BLaER1 treated with 17β-estradiol and CSF1 and Interleukin-3, amounts not matched to agents 10 nM and 100 nM (cell line): ENCODE measurements at regions not wholly inside any gene's neighbourhood (a gene's known extent, or its start where the extent isn't known, plus 50 kb on each side); places are given as distances from the start of the nearest gene placed in this dataset.

Experiments
- H3K27ac ChIP-seq, 11 experiments: shearing (Covaris generic); formaldehyde crosslinking; 2 replicates each; pipeline ENCODE4 v1.8.1; 2022
- H3K27me3 ChIP-seq, 11 experiments: shearing (Covaris generic); formaldehyde crosslinking; 2 replicates each; pipeline ENCODE4 v1.8.1; 2022
- H3K36me3 ChIP-seq, 11 experiments: shearing (Covaris generic); formaldehyde crosslinking; 2 replicates each; pipeline ENCODE4 v1.8.1; 2022
- H3K4me1 ChIP-seq, 10 experiments: shearing (Covaris generic); formaldehyde crosslinking; 2 replicates each; pipeline ENCODE4 v1.8.1; 2022
- H3K4me2 ChIP-seq, 11 experiments: shearing (Covaris generic); formaldehyde crosslinking; 2 replicates each; pipeline ENCODE4 v1.8.1; 2022
- H3K4me3 ChIP-seq, 10 experiments: shearing (Covaris generic); formaldehyde crosslinking; 2 replicates each; pipeline ENCODE4 v1.8.1; 2022
- H3K9ac ChIP-seq, 11 experiments: shearing (Covaris generic); formaldehyde crosslinking; 2 replicates each; pipeline ENCODE4 v1.8.1; 2022
- H3K9me3 ChIP-seq, 11 experiments: shearing (Covaris generic); formaldehyde crosslinking; replicated peaks in 1 of 11; 2 replicates each; pipeline ENCODE4 v1.8.1; 2022
- H4K20me1 ChIP-seq, 11 experiments: shearing (Covaris generic); formaldehyde crosslinking; 2 replicates each; pipeline ENCODE4 v1.8.1; 2022
- Cebpa-rat ChIP-seq, 11 experiments: shearing (Covaris generic); IDR thresholded peaks; 2 replicates each; pipeline ENCODE4 v1.8.1; 2022

- Histone ChIP-seq H4K20me1 (no peaks in the 10 kb centered on the region), H3K9me3 (no peaks in the 10 kb centered on the region), H3K36me3 (no peaks in the 10 kb centered on the region), H3K9ac (no peak overlapping the region), H3K4me2 (no peak overlapping the region), H3K4me3 (no peak overlapping the region), H3K27ac (no peak overlapping the region), H3K27me3 (no peaks in the 10 kb centered on the region), H3K4me1 (no peaks in the 10 kb centered on the region)
- no peak for TF ChIP-seq Cebpa-rat (IDR thresholded peaks at IDR 0.05)
These were observed 1461.1 kb downstream of the TECRL start for GRCh38 chr4:62948108-62948507.

GRCh38 chr4:62940229-62940628 lies 1469.0 kb downstream of the TECRL start:
- H3K9ac ChIP-seq: no peak overlapping the region
- no peak for TF ChIP-seq Cebpa-rat (IDR thresholded peaks at IDR 0.05)
- H3K4me2 ChIP-seq: no peak overlapping the region

DNA sequence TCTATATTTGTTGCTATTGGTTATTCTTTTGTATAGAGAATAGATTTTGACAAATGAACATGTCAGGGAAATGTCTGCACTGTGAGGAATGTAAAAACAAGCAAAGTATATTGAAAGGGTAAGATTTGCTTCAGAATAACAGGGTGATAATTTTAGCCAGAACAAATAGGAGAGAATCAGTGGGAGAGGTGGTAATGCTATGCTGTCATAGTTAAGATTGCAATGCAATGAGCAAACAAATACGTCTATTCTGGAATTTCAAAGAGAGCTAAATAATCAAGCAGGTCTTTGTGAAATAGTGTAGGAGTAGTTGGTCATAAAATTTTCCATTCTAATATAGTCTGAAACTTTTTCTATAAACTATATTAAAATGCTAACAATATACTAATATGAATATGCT lies 1478.4 kb downstream of the TECRL start:
- no peak overlapping the region for H3K9ac ChIP-seq
- no peak for TF ChIP-seq Cebpa-rat (IDR thresholded peaks at IDR 0.05)
- H3K27ac ChIP-seq: no peak overlapping the region
- no peak overlapping the region for H3K4me3 ChIP-seq
- H3K4me2 ChIP-seq: no peak overlapping the region
- no peaks in the 10 kb centered on the region; a peak in 1 of 22 replicates for H3K9me3 ChIP-seq
- H3K36me3 ChIP-seq: no peaks in the 10 kb centered on the region
- H3K27me3 ChIP-seq: no peaks in the 10 kb centered on the region
- no peaks in the 10 kb centered on the region for H4K20me1 ChIP-seq
- no peaks in the 10 kb centered on the region for H3K4me1 ChIP-seq

More at GRCh38 chr4:62940229-62940628, 1469.0 kb downstream of the TECRL start:
- H3K27ac ChIP-seq: no peak overlapping the region
- H3K27me3 ChIP-seq: no peaks in the 10 kb centered on the region
- H3K36me3 ChIP-seq: no peaks in the 10 kb centered on the region
- H3K9me3 ChIP-seq: no peaks in the 10 kb centered on the region
- no peak overlapping the region for H3K4me3 ChIP-seq
- H3K4me1 ChIP-seq: no peaks in the 10 kb centered on the region
- no peaks in the 10 kb centered on the region for H4K20me1 ChIP-seq

DNA sequence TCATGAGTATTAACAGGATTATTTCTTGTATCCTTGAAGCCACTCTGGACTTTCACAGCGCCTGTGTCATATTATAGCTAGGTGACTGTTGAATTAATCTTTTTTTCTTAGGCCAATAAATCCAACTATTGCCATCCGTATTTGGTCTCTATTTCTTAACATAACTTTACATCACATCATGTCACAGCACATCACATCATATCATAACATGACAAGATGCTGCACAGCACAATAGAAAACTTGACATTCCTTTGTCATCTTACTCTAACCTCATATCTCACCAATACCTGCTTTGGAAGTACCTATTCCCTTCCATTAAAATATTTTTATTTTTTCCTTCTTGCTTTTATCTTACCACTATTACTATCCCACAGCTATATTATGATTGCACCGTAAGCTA lies 1480.8 kb downstream of the TECRL start:
- Histone ChIP-seq H3K36me3 (no peaks in the 10 kb centered on the region), H3K27me3 (no peaks in the 10 kb centered on the region), H3K27ac (no peak overlapping the region), H4K20me1 (no peaks in the 10 kb centered on the region), H3K4me3 (no peak overlapping the region), H3K4me2 (no peak overlapping the region), H3K9me3 (no peaks in the 10 kb centered on the region), H3K9ac (no peak overlapping the region), H3K4me1 (no peaks in the 10 kb centered on the region)
- no peak for TF ChIP-seq Cebpa-rat (IDR thresholded peaks at IDR 0.05)

DNA sequence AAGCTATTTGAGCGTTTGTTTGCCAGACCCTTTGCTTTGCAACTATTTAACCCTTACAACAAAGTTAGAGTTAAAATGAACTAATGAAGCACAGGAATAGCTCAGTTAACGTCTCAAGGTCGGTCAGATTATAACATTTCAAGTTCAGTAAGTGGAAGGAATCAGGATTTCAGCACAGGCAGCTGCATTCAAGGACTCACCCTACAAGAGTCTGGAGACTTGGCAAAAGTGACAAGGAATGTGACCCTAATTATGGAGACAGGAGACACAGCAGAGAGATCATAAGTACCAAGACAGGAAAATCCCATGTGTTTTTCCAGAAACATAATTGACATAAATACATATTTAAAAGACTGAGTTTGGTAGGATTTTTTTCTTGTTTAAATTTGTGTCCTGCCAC lies 1481.7 kb downstream of the TECRL start:
- H3K9me3 ChIP-seq: no peaks in the 10 kb centered on the region
- TF ChIP-seq Cebpa-rat (IDR thresholded peaks at IDR 0.05): no peak
- H4K20me1 ChIP-seq: no peaks in the 10 kb centered on the region
- H3K27me3 ChIP-seq: no peaks in the 10 kb centered on the region
- H3K4me1 ChIP-seq: no peaks in the 10 kb centered on the region
- H3K27ac ChIP-seq: no peak overlapping the region
- no peak overlapping the region for H3K9ac ChIP-seq
- H3K4me2 ChIP-seq: no peak overlapping the region
- H3K4me3 ChIP-seq: no peak overlapping the region
- no peaks in the 10 kb centered on the region for H3K36me3 ChIP-seq

DNA sequence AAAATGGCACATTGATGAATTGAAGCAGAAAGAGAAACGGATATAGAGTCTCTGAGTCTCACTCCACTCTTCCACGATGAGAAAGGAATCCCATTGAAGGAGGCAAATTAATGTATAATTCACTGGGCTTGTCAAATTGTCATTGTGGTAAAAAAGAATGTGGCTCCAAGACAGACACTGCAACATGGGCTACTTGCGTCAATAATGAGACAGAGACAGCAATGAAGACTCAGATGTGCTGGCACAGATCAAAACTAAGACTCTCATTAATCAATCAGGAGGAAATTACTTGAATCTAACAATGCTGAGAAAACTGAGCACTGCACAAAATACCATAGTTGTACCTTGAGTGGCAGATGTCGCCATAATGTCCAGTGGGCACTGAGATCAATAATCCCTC lies 1485.5 kb downstream of the TECRL start:
- H3K9ac ChIP-seq: no peak overlapping the region
- H3K27ac ChIP-seq: no peak overlapping the region
- no peaks in the 10 kb centered on the region for H3K9me3 ChIP-seq
- H3K4me1 ChIP-seq: no peaks in the 10 kb centered on the region
- H4K20me1 ChIP-seq: no peaks in the 10 kb centered on the region
- no peaks in the 10 kb centered on the region for H3K36me3 ChIP-seq
- no peak overlapping the region for H3K4me3 ChIP-seq
- H3K27me3 ChIP-seq: no peaks in the 10 kb centered on the region
- no peak overlapping the region for H3K4me2 ChIP-seq
- no peak for TF ChIP-seq Cebpa-rat (IDR thresholded peaks at IDR 0.05)

DNA sequence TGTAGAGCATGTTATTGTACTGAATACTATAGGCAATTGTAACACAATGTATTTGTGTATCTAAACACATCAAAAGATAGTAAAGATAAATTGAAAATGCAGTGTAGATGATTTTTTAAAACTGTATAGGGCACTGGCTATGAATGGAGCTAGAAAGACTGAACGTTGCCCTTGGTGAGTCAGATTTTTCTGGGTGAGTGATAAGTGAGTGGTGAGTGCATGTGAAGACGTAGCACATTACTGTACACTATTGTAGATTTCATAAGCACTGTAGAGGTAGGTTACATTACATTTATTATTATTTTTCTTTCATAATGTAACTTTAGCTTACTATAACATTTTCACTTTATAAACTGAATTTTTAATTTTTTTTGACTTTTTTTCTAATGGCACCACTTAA lies 1491.6 kb downstream of the TECRL start:
- no peaks in the 10 kb centered on the region for H3K4me1 ChIP-seq
- no peaks in the 10 kb centered on the region for H4K20me1 ChIP-seq
- H3K27me3 ChIP-seq: no peaks in the 10 kb centered on the region
- H3K9me3 ChIP-seq: no peaks in the 10 kb centered on the region
- H3K4me3 ChIP-seq: no peak overlapping the region
- no peak overlapping the region for H3K4me2 ChIP-seq
- no peak overlapping the region for H3K27ac ChIP-seq
- H3K9ac ChIP-seq: no peak overlapping the region
- no peaks in the 10 kb centered on the region for H3K36me3 ChIP-seq
- no peak for TF ChIP-seq Cebpa-rat (IDR thresholded peaks at IDR 0.05)

DNA sequence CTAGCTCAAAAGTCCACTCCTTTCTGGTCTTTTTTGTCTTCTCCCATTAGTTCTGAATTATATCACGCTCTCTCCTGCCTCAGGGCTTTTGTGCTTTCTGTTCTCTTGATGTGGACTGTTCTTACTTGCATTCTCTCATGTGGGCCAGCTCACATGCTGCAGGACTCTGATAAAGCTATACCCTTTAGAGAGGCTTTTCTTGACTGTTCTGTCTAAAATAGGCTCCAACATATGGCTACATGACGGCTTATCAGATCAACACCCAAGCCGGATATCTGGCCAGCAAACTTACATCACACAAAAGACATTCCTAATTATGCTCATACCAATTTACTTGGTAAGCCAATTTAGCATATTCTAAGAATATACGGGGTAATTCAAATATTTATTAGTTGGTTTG lies 1494.5 kb downstream of the TECRL start:
- no peaks in the 10 kb centered on the region for H3K36me3 ChIP-seq
- H3K27me3 ChIP-seq: no peaks in the 10 kb centered on the region
- no peak overlapping the region for H3K9ac ChIP-seq
- H4K20me1 ChIP-seq: no peaks in the 10 kb centered on the region
- no peak overlapping the region for H3K4me2 ChIP-seq
- TF ChIP-seq Cebpa-rat (IDR thresholded peaks at IDR 0.05): no peak
- H3K4me3 ChIP-seq: no peak overlapping the region
- no peak overlapping the region for H3K27ac ChIP-seq
- no peaks in the 10 kb centered on the region for H3K9me3 ChIP-seq
- H3K4me1 ChIP-seq: no peaks in the 10 kb centered on the region

DNA sequence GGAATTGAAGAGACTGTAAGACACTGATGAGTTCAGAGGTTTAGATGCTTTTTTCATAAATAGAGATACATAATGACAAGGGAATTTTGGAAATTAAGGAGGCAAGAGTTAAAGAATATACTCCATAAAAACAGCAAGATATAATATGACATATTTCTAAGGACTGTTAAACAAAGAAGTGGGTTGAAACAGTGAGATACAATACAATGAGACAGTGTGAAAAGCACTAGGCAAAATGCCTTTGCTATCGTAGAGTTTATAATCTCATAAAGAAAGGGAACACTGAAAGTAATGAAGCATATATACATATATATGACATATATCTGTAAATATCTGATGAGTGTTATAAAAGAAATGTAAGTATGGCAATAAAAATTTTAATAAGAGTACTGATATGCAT lies 1496.2 kb downstream of the TECRL start:
- H3K27ac ChIP-seq: no peak overlapping the region

GRCh38 chr4:62912531-62912930 lies 1496.7 kb downstream of the TECRL start:
- no peak overlapping the region for H3K4me3 ChIP-seq
- no peaks in the 10 kb centered on the region for H3K27me3 ChIP-seq
- no peak for TF ChIP-seq Cebpa-rat (IDR thresholded peaks at IDR 0.05)
- no peak overlapping the region for H3K27ac ChIP-seq
- no peak overlapping the region for H3K4me2 ChIP-seq
- no peaks in the 10 kb centered on the region for H3K9me3 ChIP-seq
- no peak overlapping the region for H3K9ac ChIP-seq
- H3K36me3 ChIP-seq: no peaks in the 10 kb centered on the region
- H3K4me1 ChIP-seq: no peaks in the 10 kb centered on the region
- no peaks in the 10 kb centered on the region for H4K20me1 ChIP-seq

More for the DNA sequence above, 1496.2 kb downstream of the TECRL start:
- H3K27me3 ChIP-seq: no peaks in the 10 kb centered on the region
- H3K4me2 ChIP-seq: no peak overlapping the region
- H3K4me3 ChIP-seq: no peak overlapping the region
- H3K36me3 ChIP-seq: no peaks in the 10 kb centered on the region
- H3K9ac ChIP-seq: no peak overlapping the region
- H4K20me1 ChIP-seq: no peaks in the 10 kb centered on the region
- no peaks in the 10 kb centered on the region for H3K9me3 ChIP-seq
- TF ChIP-seq Cebpa-rat (IDR thresholded peaks at IDR 0.05): no peak
- no peaks in the 10 kb centered on the region for H3K4me1 ChIP-seq

- H3K9ac ChIP-seq: no peak overlapping the region
- H3K9me3 ChIP-seq: no peaks in the 10 kb centered on the region
- H3K27ac ChIP-seq: no peak overlapping the region
- H3K27me3 ChIP-seq: no peaks in the 10 kb centered on the region
- H3K4me3 ChIP-seq: no peak overlapping the region
- no peaks in the 10 kb centered on the region for H3K4me1 ChIP-seq
- H4K20me1 ChIP-seq: no peaks in the 10 kb centered on the region
- no peak for TF ChIP-seq Cebpa-rat (IDR thresholded peaks at IDR 0.05)
- no peaks in the 10 kb centered on the region for H3K36me3 ChIP-seq
- H3K4me2 ChIP-seq: no peak overlapping the region
These were observed 1500.0 kb downstream of the TECRL start for GRCh38 chr4:62909238-62909637.
